ENCODE measurements at regions not wholly inside any gene's neighbourhood (a gene's known extent, or its start where the extent isn't known, plus 50 kb on each side); places are given as distances from the start of the nearest gene placed in this dataset.

DNA sequence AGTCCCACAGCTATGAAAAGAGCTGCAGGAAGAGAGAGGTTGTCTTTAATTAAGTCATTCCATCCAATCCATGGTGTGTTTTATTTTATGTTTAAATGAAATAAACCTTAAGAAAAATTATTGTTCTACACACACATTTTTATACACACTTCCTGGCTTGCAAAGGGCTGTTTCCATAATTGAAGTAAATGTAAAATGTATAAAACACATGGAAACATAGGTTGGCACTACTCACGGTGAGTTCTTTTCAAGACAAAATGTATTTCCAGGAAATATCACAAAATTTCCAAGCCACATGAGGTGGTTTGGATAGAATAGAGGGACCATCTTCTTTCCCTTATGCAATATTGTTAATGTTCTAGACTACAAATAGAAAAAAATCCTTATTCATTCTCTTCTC lies 426.8 kb upstream of the USP24 start:
- no peak for TF ChIP-seq CTCF (IDR thresholded peaks at IDR 0.05; ENCODE audit: low read depth, low read length, missing control alignments)
- no peak for DNase-seq (ENCODE audit: extremely low read depth, low read depth)
- H3K4me3 ChIP-seq (replicated peaks; ENCODE audit: low read depth, low read length), result no peak overlapping the region

DNA sequence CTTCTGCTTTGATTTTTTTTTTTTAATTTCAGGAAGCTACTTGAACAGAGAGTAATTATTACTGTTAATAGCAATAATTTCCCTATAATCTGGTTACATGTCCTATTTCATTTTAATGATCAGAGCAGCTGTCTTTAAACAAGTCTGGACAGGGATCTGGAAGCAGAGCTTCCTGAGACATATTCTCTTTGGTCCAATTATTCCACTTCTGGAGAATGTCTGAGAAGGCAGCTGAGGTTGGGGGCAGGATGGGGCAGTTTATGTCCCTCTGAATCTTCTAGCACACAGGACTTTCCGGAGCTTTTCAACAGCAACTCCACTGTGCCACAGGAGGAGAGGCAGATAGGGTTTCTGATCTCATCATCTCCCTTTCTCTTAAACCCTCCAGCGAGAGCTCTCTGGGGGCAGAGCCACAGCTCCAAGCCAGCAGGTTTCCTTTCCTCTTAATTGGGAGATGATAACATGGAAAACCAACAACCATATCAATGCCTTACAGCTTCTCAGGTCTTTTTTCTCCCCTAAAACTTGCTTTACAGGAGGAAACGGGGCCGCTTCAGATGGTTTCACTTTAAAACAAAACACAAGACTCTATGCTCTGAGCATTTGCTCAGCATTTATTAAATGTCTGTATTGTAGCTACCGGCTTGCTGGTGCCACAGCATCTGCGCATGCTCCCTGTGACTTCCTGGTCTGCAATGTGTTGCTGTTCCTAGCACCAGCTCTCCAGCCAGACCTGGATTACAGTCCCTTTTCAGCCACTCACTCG lies 425.7 kb upstream of the USP24 start:
- no peak for TF ChIP-seq CTCF (IDR thresholded peaks at IDR 0.05; ENCODE audit: low read depth, low read length, missing control alignments)
- no peak overlapping the region for H3K4me3 ChIP-seq (replicated peaks; ENCODE audit: low read depth, low read length)
- DNase-seq (ENCODE audit: extremely low read depth, low read depth), result peak; percentile 37

GRCh38 chr1:55639526-55639925 lies 424.4 kb upstream of the USP24 start:
- H3K4me3 ChIP-seq (replicated peaks; ENCODE audit: low read depth, low read length), result no peak overlapping the region
- DNase-seq (ENCODE audit: extremely low read depth, low read depth), result no peak
- no peak for TF ChIP-seq CTCF (IDR thresholded peaks at IDR 0.05; ENCODE audit: low read depth, low read length, missing control alignments)

GRCh38 chr1:55639051-55639450 lies 423.9 kb upstream of the USP24 start:
- no peak for DNase-seq (ENCODE audit: extremely low read depth, low read depth)
- TF ChIP-seq CTCF (IDR thresholded peaks at IDR 0.05; ENCODE audit: low read depth, low read length, missing control alignments), result no peak
- H3K4me3 ChIP-seq (replicated peaks; ENCODE audit: low read depth, low read length), result no peak overlapping the region

- no peak for DNase-seq (ENCODE audit: extremely low read depth, low read depth)
- H3K4me3 ChIP-seq (replicated peaks; ENCODE audit: low read depth, low read length), result no peak overlapping the region
- TF ChIP-seq CTCF (IDR thresholded peaks at IDR 0.05; ENCODE audit: low read depth, low read length, missing control alignments), result no peak
These were observed 421.5 kb upstream of the USP24 start for GRCh38 chr1:55636696-55637095.

- H3K4me3 ChIP-seq (replicated peaks; ENCODE audit: low read depth, low read length), result no peak overlapping the region
- DNase-seq (ENCODE audit: extremely low read depth, low read depth), result no peak
- no peak for TF ChIP-seq CTCF (IDR thresholded peaks at IDR 0.05; ENCODE audit: low read depth, low read length, missing control alignments)
These were observed 420.7 kb upstream of the USP24 start for GRCh38 chr1:55635856-55636255.

DNA sequence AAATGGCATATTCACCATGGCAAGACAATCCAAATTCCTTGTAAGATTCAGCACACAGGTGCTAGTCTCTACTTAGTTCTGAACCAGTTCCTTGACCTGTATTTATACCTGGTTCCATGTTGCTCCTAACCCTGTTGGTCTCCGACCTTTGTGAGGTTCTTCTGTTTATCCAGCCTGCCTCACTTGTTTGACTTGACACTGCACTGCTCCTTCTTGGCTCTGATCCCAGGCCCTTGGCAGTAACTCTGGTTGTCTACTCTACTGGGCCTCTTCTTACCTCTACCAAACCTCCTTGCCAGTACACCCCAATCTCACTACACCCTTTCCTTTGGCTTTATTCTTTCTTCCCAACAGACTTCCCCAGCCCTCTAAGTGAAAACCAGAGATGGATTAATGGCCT lies 419.4 kb upstream of the USP24 start:
- TF ChIP-seq CTCF (IDR thresholded peaks at IDR 0.05; ENCODE audit: low read depth, low read length, missing control alignments), result no peak
- H3K4me3 ChIP-seq (replicated peaks; ENCODE audit: low read depth, low read length), result no peak overlapping the region
- DNase-seq (ENCODE audit: extremely low read depth, low read depth), result no peak

All from HFF-Myc (cell line).